ENCODE measurements at regions not wholly inside any gene's neighbourhood (a gene's known extent, or its start where the extent isn't known, plus 50 kb on each side); places are given as distances from the start of the nearest gene placed in this dataset.

DNA sequence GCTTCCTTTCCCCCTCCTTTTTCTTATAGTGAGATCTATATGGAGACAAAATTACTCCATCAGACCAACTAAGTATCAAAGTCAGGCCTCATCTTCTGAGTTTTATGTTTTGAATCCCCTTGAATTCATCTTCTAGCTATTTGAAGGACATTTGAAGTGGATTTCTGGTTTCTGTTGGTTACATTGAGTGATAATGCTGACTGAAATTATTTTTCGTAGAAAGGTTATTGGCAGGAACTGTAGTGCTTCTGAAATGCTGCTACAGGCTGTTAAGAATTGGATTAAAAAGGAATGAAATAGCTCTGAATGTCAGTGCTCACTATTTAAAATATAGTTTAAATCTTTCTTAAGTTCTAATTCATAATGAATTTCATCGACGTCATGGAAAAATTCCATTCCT lies 361.0 kb upstream of the TMEFF2 start:
- no peak overlapping the region for H3K4me3 ChIP-seq (replicated peaks in 1 of 3; ENCODE audit: insufficient read depth in 1 of 3, low read depth in 1 of 3, low read length in 3 of 3)
- intact Hi-C loops (cut with micrococcal nuclease) (no loop called here), dilution Hi-C loops (cut with MboI; ENCODE audit: extremely low pct_ligation_motif_present, low sequenced_read_pairs) (no loop called here)
- no peaks in the 10 kb centered on the region for H3K36me3 ChIP-seq (ENCODE audit: control insufficient read depth in 2 of 2, extremely low read depth in 1 of 2, insufficient read depth in 2 of 2, low read length in 2 of 2)
- H3K9ac ChIP-seq (replicated peaks; ENCODE audit: extremely low read depth, insufficient read depth, low read length) = no peak overlapping the region
- H3K27ac ChIP-seq (ENCODE audit: insufficient read depth, low read depth, low read length) = no peak overlapping the region
- ChIA-PET POLR2A (no interaction called here), CTCF (no interaction called here)
- no peak for DNase-seq (ENCODE audit: low read depth, low spot score)
- no peak overlapping the region for H2AFZ ChIP-seq (ENCODE audit: low read depth, low read length)
- no peaks in the 10 kb centered on the region for H3K9me3 ChIP-seq (replicated peaks; ENCODE audit: control insufficient read depth, insufficient read depth, low read length)
- H3K9me1 ChIP-seq (replicated peaks; ENCODE audit: control insufficient read depth, extremely low read depth, insufficient read depth, low read length) = no peaks in the 10 kb centered on the region
- FAIRE-seq = no peak
- H3K4me2 ChIP-seq (ENCODE audit: insufficient read depth, low read length) = no peak overlapping the region
- H3K27me3 ChIP-seq (ENCODE audit: control insufficient read depth in 2 of 2, insufficient read depth in 2 of 2, low read length in 2 of 2) = no peaks in the 10 kb centered on the region
- H3K79me2 ChIP-seq (ENCODE audit: control insufficient read depth, insufficient read depth, low read length) = no peaks in the 10 kb centered on the region
- H4K20me1 ChIP-seq (replicated peaks; ENCODE audit: control insufficient read depth, extremely low read depth, insufficient read depth, low read length) = no peaks in the 10 kb centered on the region
- BruUV-seq (replicated peaks) = no TSS peak
- H3K4me1 ChIP-seq (ENCODE audit: control insufficient read depth, extremely low read depth, insufficient read depth, low read length) = no peaks in the 10 kb centered on the region
- TF ChIP-seq MYC (IDR thresholded peaks at IDR 0.05; ENCODE audit: low read depth, low read length) (no peak), EZH2 (IDR thresholded peaks at IDR 0.05; ENCODE audit: borderline replicate concordance, low read depth, low read length, severe bottlenecking) (no peak), JUN (IDR thresholded peaks at IDR 0.05; ENCODE audit: borderline replicate concordance, insufficient read depth, insufficient read length, low read depth) (no peak), POLR2AphosphoS5 (IDR thresholded peaks at IDR 0.05; ENCODE audit: insufficient read depth, low read depth, low read length) (no peak), FOS (IDR thresholded peaks at IDR 0.05; ENCODE audit: borderline replicate concordance, insufficient read depth, low read length) (no peak), POLR2A (IDR thresholded peaks at IDR 0.05; ENCODE audit: low read depth, low read length) (no peak)
- TF ChIP-seq, protein P1, sequence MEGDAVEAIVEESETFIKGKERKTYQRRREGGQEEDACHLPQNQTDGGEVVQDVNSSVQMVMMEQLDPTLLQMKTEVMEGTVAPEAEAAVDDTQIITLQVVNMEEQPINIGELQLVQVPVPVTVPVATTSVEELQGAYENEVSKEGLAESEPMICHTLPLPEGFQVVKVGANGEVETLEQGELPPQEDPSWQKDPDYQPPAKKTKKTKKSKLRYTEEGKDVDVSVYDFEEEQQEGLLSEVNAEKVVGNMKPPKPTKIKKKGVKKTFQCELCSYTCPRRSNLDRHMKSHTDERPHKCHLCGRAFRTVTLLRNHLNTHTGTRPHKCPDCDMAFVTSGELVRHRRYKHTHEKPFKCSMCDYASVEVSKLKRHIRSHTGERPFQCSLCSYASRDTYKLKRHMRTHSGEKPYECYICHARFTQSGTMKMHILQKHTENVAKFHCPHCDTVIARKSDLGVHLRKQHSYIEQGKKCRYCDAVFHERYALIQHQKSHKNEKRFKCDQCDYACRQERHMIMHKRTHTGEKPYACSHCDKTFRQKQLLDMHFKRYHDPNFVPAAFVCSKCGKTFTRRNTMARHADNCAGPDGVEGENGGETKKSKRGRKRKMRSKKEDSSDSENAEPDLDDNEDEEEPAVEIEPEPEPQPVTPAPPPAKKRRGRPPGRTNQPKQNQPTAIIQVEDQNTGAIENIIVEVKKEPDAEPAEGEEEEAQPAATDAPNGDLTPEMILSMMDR (IDR thresholded peaks at IDR 0.05; ENCODE audit: extremely low read depth in 1 of 2, insufficient read depth in 1 of 2, low read depth in 1 of 2, low read length in 2 of 2) = no peak
- TF ChIP-seq, protein P2, sequence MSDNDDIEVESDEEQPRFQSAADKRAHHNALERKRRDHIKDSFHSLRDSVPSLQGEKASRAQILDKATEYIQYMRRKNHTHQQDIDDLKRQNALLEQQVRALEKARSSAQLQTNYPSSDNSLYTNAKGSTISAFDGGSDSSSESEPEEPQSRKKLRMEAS (IDR thresholded peaks at IDR 0.05; ENCODE audit: insufficient read depth, insufficient read length) = no peak

Data from endothelial cell of umbilical vein (primary cell).